ENCODE measurements at regions not wholly inside any gene's neighbourhood (a gene's known extent, or its start where the extent isn't known, plus 50 kb on each side); places are given as distances from the start of the nearest gene placed in this dataset.

- TF ChIP-seq CTCF (IDR thresholded peaks at IDR 0.05) (peak; percentile 45), ZFX (IDR thresholded peaks at IDR 0.05; ENCODE audit: borderline replicate concordance) (no peak)
Observed at GRCh38 chrY:19433059-19433458, 311.5 kb downstream of the KDM5D start.
